Heart left ventricle (tissue), 13 donors: ENCODE measurements at regions not wholly inside any gene's neighbourhood (a gene's known extent, or its start where the extent isn't known, plus 50 kb on each side); places are given as distances from the start of the nearest gene placed in this dataset.

Experiments
- POLR2A ChIP-seq, 2 donors: fragments of 450-650 bp; IDR thresholded peaks; one replicate each; pipeline ENCODE4 v1.6.1; 2017; ENCODE audit warnings: antibody characterized with exemption in 2 of 2, mild to moderate bottlenecking in 2 of 2, moderate library complexity in 2 of 2
- TF ChIP-seq, protein P1 (sequence below), 12 donors: fragments of 200-600 bp; sonication (generic) in 4 of 12; IDR thresholded peaks; one replicate each; pipeline versions ENCODE4 v1.5.0 to v1.8.0; 2018 to 2022; ENCODE audit warnings: antibody characterized with exemption in 12 of 12, mild to moderate bottlenecking in 5 of 12
- donor health status: ischemic (EF 13 %, LVEDD 7.1; RV severe dilation, severe dysfunction).
- donor health status: DM: no; HTN: yes; CAD: no.
- donor health status: DM: no; HTN: no; CAD: no.
- donor health status: ischemic (EF 25% LVEDD 6.9; RV normal size, moderate dysfunction).
- donor health status: ischemic (EF 25% LVEDD 5.7; RV mildly dilated, moderate dysfunction).
- donor health status: ischemic (EF 35%, LVEDD 5.7; RV mildly dilated, moderate dysfunction).
- donor health status: nonischemic (EF 11% LVEDD 7.7; RV severe dilation, severe dysfunction).
- donor health status: DM: yes; HTN: yes; CAD: no.
- donor health status: PGD.
- donor health status: ischemic (EF 29% LVEDD 5.4; RV normal size, mild dysfunction).
- donor health status: nonischemic (EF 23%, LVEDD 6.1; RV moderate dilation, normal function).

DNA sequence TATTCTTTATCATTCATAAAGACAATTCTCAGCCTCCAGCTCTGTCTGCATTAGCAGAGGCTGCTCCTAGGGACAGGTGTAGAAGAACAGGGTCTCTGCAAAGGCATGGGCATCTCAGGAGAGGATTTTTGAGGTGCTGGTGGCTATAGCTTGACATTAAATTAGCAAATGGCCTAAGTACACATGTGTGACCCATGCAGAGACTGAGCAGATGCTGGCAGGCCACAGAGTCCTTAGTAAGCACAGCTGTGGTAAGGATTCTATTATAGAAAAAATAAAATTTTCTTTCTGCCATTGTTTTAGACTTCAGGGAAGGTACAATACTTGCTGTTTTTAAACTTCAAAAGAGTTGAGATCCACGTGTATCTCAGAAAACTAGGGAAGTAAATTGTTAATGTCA lies 177.5 kb upstream of the DUSP10 start:
- TF ChIP-seq, protein P1, sequence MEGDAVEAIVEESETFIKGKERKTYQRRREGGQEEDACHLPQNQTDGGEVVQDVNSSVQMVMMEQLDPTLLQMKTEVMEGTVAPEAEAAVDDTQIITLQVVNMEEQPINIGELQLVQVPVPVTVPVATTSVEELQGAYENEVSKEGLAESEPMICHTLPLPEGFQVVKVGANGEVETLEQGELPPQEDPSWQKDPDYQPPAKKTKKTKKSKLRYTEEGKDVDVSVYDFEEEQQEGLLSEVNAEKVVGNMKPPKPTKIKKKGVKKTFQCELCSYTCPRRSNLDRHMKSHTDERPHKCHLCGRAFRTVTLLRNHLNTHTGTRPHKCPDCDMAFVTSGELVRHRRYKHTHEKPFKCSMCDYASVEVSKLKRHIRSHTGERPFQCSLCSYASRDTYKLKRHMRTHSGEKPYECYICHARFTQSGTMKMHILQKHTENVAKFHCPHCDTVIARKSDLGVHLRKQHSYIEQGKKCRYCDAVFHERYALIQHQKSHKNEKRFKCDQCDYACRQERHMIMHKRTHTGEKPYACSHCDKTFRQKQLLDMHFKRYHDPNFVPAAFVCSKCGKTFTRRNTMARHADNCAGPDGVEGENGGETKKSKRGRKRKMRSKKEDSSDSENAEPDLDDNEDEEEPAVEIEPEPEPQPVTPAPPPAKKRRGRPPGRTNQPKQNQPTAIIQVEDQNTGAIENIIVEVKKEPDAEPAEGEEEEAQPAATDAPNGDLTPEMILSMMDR (IDR thresholded peaks at IDR 0.05), result no peak
- TF ChIP-seq POLR2A (IDR thresholded peaks at IDR 0.05), result no peak
